ENCODE measurements at regions not wholly inside any gene's neighbourhood (a gene's known extent, or its start where the extent isn't known, plus 50 kb on each side); places are given as distances from the start of the nearest gene placed in this dataset.

GRCh38 chr12:98045395-98045794, 470.0 kb upstream of the TMPO start:
- CTCF ChIA-PET = no interaction called here

DNA sequence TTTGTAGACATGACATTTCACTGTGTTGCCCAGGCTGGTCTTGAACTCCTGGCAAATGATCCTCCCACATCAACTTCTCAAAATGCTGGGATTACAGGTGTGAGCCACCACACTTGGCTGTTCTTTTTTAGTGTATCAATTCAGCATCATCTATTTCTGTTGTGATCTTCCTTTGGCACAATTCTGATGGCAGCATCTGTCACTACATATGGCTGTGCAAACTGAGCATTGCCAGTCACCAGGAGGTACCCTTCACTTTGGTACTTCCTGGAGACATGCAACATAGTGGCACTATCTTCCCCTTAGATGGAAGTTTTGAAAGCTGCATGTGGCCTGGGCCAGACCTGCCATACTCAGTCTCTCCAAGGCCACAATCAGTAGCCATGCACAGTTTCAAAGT, 467.1 kb upstream of the TMPO start:
- Histone ChIP-seq H3K4me1 (ENCODE audit: control extremely low read depth in 1 of 4, control insufficient read depth in 4 of 4, insufficient read depth in 4 of 4, low read length in 3 of 4) (no peaks in the 10 kb centered on the region), H3K27me3 (replicated peaks in 2 of 5; ENCODE audit: control insufficient read depth in 4 of 5, insufficient read depth in 5 of 5, low read length in 4 of 5) (no peaks in the 10 kb centered on the region), H3K36me3 (ENCODE audit: control insufficient read depth in 4 of 4, insufficient read depth in 4 of 4, low read length in 3 of 4) (no peaks in the 10 kb centered on the region), H3K4me3 (ENCODE audit: control insufficient read depth in 1 of 7, extremely low read depth in 1 of 7, insufficient read depth in 4 of 7, low read depth in 2 of 7, low read length in 6 of 7) (no peak overlapping the region), H3K9me3 (ENCODE audit: control extremely low read depth in 1 of 5, control insufficient read depth in 4 of 5, insufficient read depth in 2 of 5, low read depth in 1 of 5, low read length in 4 of 5) (no peaks in the 10 kb centered on the region), H3K27ac (ENCODE audit: insufficient read depth in 1 of 2, low read depth in 1 of 2, low read length in 2 of 2, poor library complexity in 1 of 2, severe bottlenecking in 2 of 2) (no peak overlapping the region)
- CTCF ChIA-PET = no interaction called here
- DNase-seq = no peak
- POLR2A ChIA-PET = no interaction called here

More at GRCh38 chr12:98045395-98045794, 470.0 kb upstream of the TMPO start:
- Histone ChIP-seq H3K27ac (ENCODE audit: insufficient read depth in 1 of 2, low read depth in 1 of 2, low read length in 2 of 2, poor library complexity in 1 of 2, severe bottlenecking in 2 of 2) (no peak overlapping the region), H3K36me3 (ENCODE audit: control insufficient read depth in 4 of 4, insufficient read depth in 4 of 4, low read length in 3 of 4) (no peaks in the 10 kb centered on the region), H3K4me1 (ENCODE audit: control extremely low read depth in 1 of 4, control insufficient read depth in 4 of 4, insufficient read depth in 4 of 4, low read length in 3 of 4) (no peaks in the 10 kb centered on the region), H3K27me3 (replicated peaks in 2 of 5; ENCODE audit: control insufficient read depth in 4 of 5, insufficient read depth in 5 of 5, low read length in 4 of 5) (no peaks in the 10 kb centered on the region), H3K9me3 (ENCODE audit: control extremely low read depth in 1 of 5, control insufficient read depth in 4 of 5, insufficient read depth in 2 of 5, low read depth in 1 of 5, low read length in 4 of 5) (no peaks in the 10 kb centered on the region), H3K4me3 (ENCODE audit: control insufficient read depth in 1 of 7, extremely low read depth in 1 of 7, insufficient read depth in 4 of 7, low read depth in 2 of 7, low read length in 6 of 7) (no peak overlapping the region)
- 57% methylated on average over 4 of the region's 4 CpGs for WGBS (ENCODE audit: insufficient coverage)
- DNase-seq = no peak
- POLR2A ChIA-PET = interaction anchor here (0.6 kb wide), 1 partner anchor 936 kb away, joined by 3 read pairs; no protein-coding TSS in a partner anchor

- Histone ChIP-seq H3K9me3 (ENCODE audit: control extremely low read depth in 1 of 5, control insufficient read depth in 4 of 5, insufficient read depth in 2 of 5, low read depth in 1 of 5, low read length in 4 of 5) (no peaks in the 10 kb centered on the region), H3K27me3 (replicated peaks in 2 of 5; ENCODE audit: control insufficient read depth in 4 of 5, insufficient read depth in 5 of 5, low read length in 4 of 5) (no peaks in the 10 kb centered on the region), H3K27ac (ENCODE audit: insufficient read depth in 1 of 2, low read depth in 1 of 2, low read length in 2 of 2, poor library complexity in 1 of 2, severe bottlenecking in 2 of 2) (no peak overlapping the region), H3K4me1 (ENCODE audit: control extremely low read depth in 1 of 4, control insufficient read depth in 4 of 4, insufficient read depth in 4 of 4, low read length in 3 of 4) (no peaks in the 10 kb centered on the region), H3K4me3 (ENCODE audit: control insufficient read depth in 1 of 7, extremely low read depth in 1 of 7, insufficient read depth in 4 of 7, low read depth in 2 of 7, low read length in 6 of 7) (no peak overlapping the region), H3K36me3 (ENCODE audit: control insufficient read depth in 4 of 4, insufficient read depth in 4 of 4, low read length in 3 of 4) (no peaks in the 10 kb centered on the region)
- ChIA-PET CTCF (interaction anchor here (0.6 to 0.9 kb wide), 2 partner anchors 20 to 1555 kb away, joined by 3 read pairs; no protein-coding TSS in a partner anchor), POLR2A (no interaction called here)
- no peak for DNase-seq
- WGBS (ENCODE audit: insufficient coverage) = no CpG with 5 or more reads among the region's 2 CpGs
Measured at GRCh38 chr12:98053202-98053601, 462.2 kb upstream of the TMPO start.

DNA sequence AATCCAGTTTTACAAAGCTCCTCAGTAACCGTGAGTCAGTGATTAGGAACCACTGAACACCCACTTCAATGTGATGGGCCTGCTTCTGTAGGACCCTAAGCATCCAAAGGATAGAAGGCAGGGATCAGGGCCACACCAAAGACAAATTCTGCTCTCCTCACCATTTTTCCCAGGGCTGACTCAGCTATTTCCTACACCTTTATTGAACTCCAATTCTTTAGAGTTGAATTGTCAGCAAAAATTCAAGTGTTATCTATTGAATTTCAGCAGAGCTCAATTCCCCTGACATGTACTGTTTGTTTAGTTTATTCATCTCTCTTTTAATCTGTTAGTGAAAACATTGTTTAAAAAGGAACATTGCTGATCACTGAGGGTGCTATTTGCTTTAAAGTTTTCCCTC, 457.7 kb upstream of the TMPO start:
- no peaks in the 10 kb centered on the region for H3K36me3 ChIP-seq (ENCODE audit: control insufficient read depth in 4 of 4, insufficient read depth in 4 of 4, low read length in 3 of 4)
- 89% methylated on average over 1 of the region's 1 CpG for WGBS (ENCODE audit: insufficient coverage)
- no peak overlapping the region for H3K4me3 ChIP-seq (ENCODE audit: control insufficient read depth in 1 of 7, extremely low read depth in 1 of 7, insufficient read depth in 4 of 7, low read depth in 2 of 7, low read length in 6 of 7)
- CTCF ChIA-PET = no interaction called here
- DNase-seq = no peak
- no peak overlapping the region for H3K27ac ChIP-seq (ENCODE audit: insufficient read depth in 1 of 2, low read depth in 1 of 2, low read length in 2 of 2, poor library complexity in 1 of 2, severe bottlenecking in 2 of 2)
- POLR2A ChIA-PET = no interaction called here
- H3K27me3 ChIP-seq (replicated peaks in 2 of 5; ENCODE audit: control insufficient read depth in 4 of 5, insufficient read depth in 5 of 5, low read length in 4 of 5) = no peaks in the 10 kb centered on the region
- no peaks in the 10 kb centered on the region for H3K9me3 ChIP-seq (ENCODE audit: control extremely low read depth in 1 of 5, control insufficient read depth in 4 of 5, insufficient read depth in 2 of 5, low read depth in 1 of 5, low read length in 4 of 5)
- H3K4me1 ChIP-seq (ENCODE audit: control extremely low read depth in 1 of 4, control insufficient read depth in 4 of 4, insufficient read depth in 4 of 4, low read length in 3 of 4) = no peaks in the 10 kb centered on the region

DNA sequence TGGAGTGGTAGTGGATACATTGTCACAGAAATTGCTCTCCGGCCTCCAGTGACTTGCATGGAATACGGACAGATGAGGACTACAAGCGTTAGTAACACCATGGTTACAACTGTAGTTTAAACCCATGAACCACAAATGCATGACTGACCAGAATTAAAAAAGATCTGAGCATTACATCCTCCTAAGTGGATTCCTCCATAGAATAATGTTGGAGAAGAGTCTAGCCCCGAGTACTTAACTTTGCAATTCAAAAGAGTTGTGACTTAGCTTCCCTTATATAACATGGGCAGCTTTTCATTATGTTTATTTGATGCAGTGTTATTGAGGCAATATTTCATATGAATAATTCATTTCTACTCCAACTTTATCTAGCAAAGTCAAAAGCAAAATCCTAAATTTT, 457.2 kb upstream of the TMPO start:
- Histone ChIP-seq H3K27me3 (replicated peaks in 2 of 5; ENCODE audit: control insufficient read depth in 4 of 5, insufficient read depth in 5 of 5, low read length in 4 of 5) (no peaks in the 10 kb centered on the region), H3K9me3 (ENCODE audit: control extremely low read depth in 1 of 5, control insufficient read depth in 4 of 5, insufficient read depth in 2 of 5, low read depth in 1 of 5, low read length in 4 of 5) (no peaks in the 10 kb centered on the region), H3K36me3 (ENCODE audit: control insufficient read depth in 4 of 4, insufficient read depth in 4 of 4, low read length in 3 of 4) (no peaks in the 10 kb centered on the region), H3K4me1 (ENCODE audit: control extremely low read depth in 1 of 4, control insufficient read depth in 4 of 4, insufficient read depth in 4 of 4, low read length in 3 of 4) (no peaks in the 10 kb centered on the region), H3K4me3 (ENCODE audit: control insufficient read depth in 1 of 7, extremely low read depth in 1 of 7, insufficient read depth in 4 of 7, low read depth in 2 of 7, low read length in 6 of 7) (no peak overlapping the region), H3K27ac (ENCODE audit: insufficient read depth in 1 of 2, low read depth in 1 of 2, low read length in 2 of 2, poor library complexity in 1 of 2, severe bottlenecking in 2 of 2) (no peak overlapping the region)
- POLR2A ChIA-PET = no interaction called here
- WGBS (ENCODE audit: insufficient coverage) = 100% methylated on average over 1 of the region's 4 CpGs
- DNase-seq = no peak
- CTCF ChIA-PET = no interaction called here

DNA sequence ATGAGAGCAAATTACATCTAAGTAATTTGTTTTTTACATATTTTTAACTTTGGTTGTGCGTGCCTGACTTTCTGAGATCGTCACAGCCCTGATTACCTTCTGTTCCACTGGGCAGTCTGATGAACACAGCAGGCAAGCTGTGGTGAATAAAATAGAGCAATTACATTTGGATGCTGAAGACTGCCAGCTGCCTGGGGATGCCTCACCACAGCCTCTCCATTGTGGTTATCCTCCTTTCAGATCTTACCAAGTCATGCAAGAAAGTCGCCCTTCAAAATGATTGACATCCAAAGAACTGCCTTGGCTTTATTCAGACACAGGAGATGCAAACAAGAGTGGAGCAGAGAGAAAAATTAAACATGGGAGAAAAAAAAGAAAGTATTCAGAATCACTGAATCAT, 456.6 kb upstream of the TMPO start:
- ChIA-PET CTCF (no interaction called here), POLR2A (no interaction called here)
- Histone ChIP-seq H3K4me3 (ENCODE audit: control insufficient read depth in 1 of 7, extremely low read depth in 1 of 7, insufficient read depth in 4 of 7, low read depth in 2 of 7, low read length in 6 of 7) (no peak overlapping the region), H3K4me1 (ENCODE audit: control extremely low read depth in 1 of 4, control insufficient read depth in 4 of 4, insufficient read depth in 4 of 4, low read length in 3 of 4) (no peaks in the 10 kb centered on the region), H3K9me3 (ENCODE audit: control extremely low read depth in 1 of 5, control insufficient read depth in 4 of 5, insufficient read depth in 2 of 5, low read depth in 1 of 5, low read length in 4 of 5) (no peaks in the 10 kb centered on the region), H3K27me3 (replicated peaks in 2 of 5; ENCODE audit: control insufficient read depth in 4 of 5, insufficient read depth in 5 of 5, low read length in 4 of 5) (no peaks in the 10 kb centered on the region), H3K27ac (ENCODE audit: insufficient read depth in 1 of 2, low read depth in 1 of 2, low read length in 2 of 2, poor library complexity in 1 of 2, severe bottlenecking in 2 of 2) (no peak overlapping the region), H3K36me3 (ENCODE audit: control insufficient read depth in 4 of 4, insufficient read depth in 4 of 4, low read length in 3 of 4) (no peaks in the 10 kb centered on the region)
- DNase-seq = no peak
- 95% methylated on average over 2 of the region's 3 CpGs for WGBS (ENCODE audit: insufficient coverage)

GRCh38 chr12:98059659-98060343, 455.6 kb upstream of the TMPO start:
- Histone ChIP-seq H3K4me1 (ENCODE audit: control extremely low read depth in 1 of 4, control insufficient read depth in 4 of 4, insufficient read depth in 4 of 4, low read length in 3 of 4) (no peaks in the 10 kb centered on the region), H3K9me3 (ENCODE audit: control extremely low read depth in 1 of 5, control insufficient read depth in 4 of 5, insufficient read depth in 2 of 5, low read depth in 1 of 5, low read length in 4 of 5) (no peaks in the 10 kb centered on the region), H3K27ac (ENCODE audit: insufficient read depth in 1 of 2, low read depth in 1 of 2, low read length in 2 of 2, poor library complexity in 1 of 2, severe bottlenecking in 2 of 2) (no peak overlapping the region), H3K27me3 (replicated peaks in 2 of 5; ENCODE audit: control insufficient read depth in 4 of 5, insufficient read depth in 5 of 5, low read length in 4 of 5) (no peaks in the 10 kb centered on the region), H3K4me3 (ENCODE audit: control insufficient read depth in 1 of 7, extremely low read depth in 1 of 7, insufficient read depth in 4 of 7, low read depth in 2 of 7, low read length in 6 of 7) (no peak overlapping the region), H3K36me3 (ENCODE audit: control insufficient read depth in 4 of 4, insufficient read depth in 4 of 4, low read length in 3 of 4) (no peaks in the 10 kb centered on the region)
- 100% methylated on average over 2 of the region's 2 CpGs for WGBS (ENCODE audit: insufficient coverage)
- CTCF ChIA-PET = no interaction called here
- POLR2A ChIA-PET = no interaction called here
- no peak for DNase-seq
